HG02798 (cell line): ENCODE measurements at regions not wholly inside any gene's neighbourhood (a gene's known extent, or its start where the extent isn't known, plus 50 kb on each side); places are given as distances from the start of the nearest gene placed in this dataset.
"Not testable (repeated sequence)": the region's sequence is repeated elsewhere in the genome, so short reads cannot be mapped to it uniquely, and the experiment has no call there.

Experiments used
- ATAC-seq: cut with Tn5 transposase; IDR thresholded peaks from one replicate; pipeline ENCODE4 v1.9.1; 2021; ENCODE audit warnings: mild to moderate bottlenecking; ENCODE audit not compliant: unreplicated experiment, poor library complexity

- no peak for ATAC-seq
Observed at GRCh38 chr2:125959047-125959446, 696.9 kb upstream of the GYPC start.

GRCh38 chr2:125961739-125962138 lies 694.2 kb upstream of the GYPC start:
- no peak for ATAC-seq

- ATAC-seq = no peak
Observed at GRCh38 chr2:125979886-125980285, 676.1 kb upstream of the GYPC start.

- ATAC-seq = no peak
Observed at GRCh38 chr2:125983364-125983763, 672.6 kb upstream of the GYPC start.

- no peak for ATAC-seq
Observed at GRCh38 chr2:126029316-126029715, 626.6 kb upstream of the GYPC start.

GRCh38 chr2:126038861-126039260 lies 617.1 kb upstream of the GYPC start:
- no peak for ATAC-seq

- no peak for ATAC-seq
Observed at GRCh38 chr2:126041391-126042047, 614.4 kb upstream of the GYPC start.

GRCh38 chr2:126042089-126042488 lies 613.9 kb upstream of the GYPC start:
- ATAC-seq = no peak

GRCh38 chr2:126048719-126049118 lies 607.2 kb upstream of the GYPC start:
- no peak for ATAC-seq

GRCh38 chr2:126049461-126049860 lies 606.5 kb upstream of the GYPC start:
- ATAC-seq = no peak

GRCh38 chr2:126050991-126051736 lies 604.8 kb upstream of the GYPC start:
- ATAC-seq = no peak

GRCh38 chr2:126051737-126052240 lies 604.2 kb upstream of the GYPC start:
- ATAC-seq = not testable (repeated sequence)

- ATAC-seq = no peak
Observed at GRCh38 chr2:126059379-126059778, 596.6 kb upstream of the GYPC start.

GRCh38 chr2:126085011-126085795 lies 570.8 kb upstream of the GYPC start:
- ATAC-seq = no peak

GRCh38 chr2:126100962-126101361 lies 555.0 kb upstream of the GYPC start:
- ATAC-seq = no peak

GRCh38 chr2:126106006-126106405 lies 550.0 kb upstream of the GYPC start:
- ATAC-seq = no peak

- no peak for ATAC-seq
Observed at GRCh38 chr2:126107883-126108282, 548.1 kb upstream of the GYPC start.

- no peak for ATAC-seq
Observed at GRCh38 chr2:126115975-126116374, 540.0 kb upstream of the GYPC start.

GRCh38 chr2:126117886-126118285 lies 538.1 kb upstream of the GYPC start:
- no peak for ATAC-seq

- no peak for ATAC-seq
Observed at GRCh38 chr2:126145752-126146151, 510.2 kb upstream of the GYPC start.

- no peak for ATAC-seq
Observed at GRCh38 chr2:126154256-126154785, 501.6 kb upstream of the GYPC start.
